Embryonic facial prominence (tissue), 1 donor: ENCODE measurements at regions not wholly inside any gene's neighbourhood (a gene's known extent, or its start where the extent isn't known, plus 50 kb on each side); places are given as distances from the start of the nearest gene placed in this dataset.
"Not testable (repeated sequence)": the region's sequence is repeated elsewhere in the genome, so short reads cannot be mapped to it uniquely, and the experiment has no call there.

Experiments used
- DNase-seq: peaks from one replicate; pipeline ENCODE4 v3.0.0-alpha.2; 2016; ENCODE audit errors: extremely low spot score

GRCh38 chr9:97248252-97248651, 59.2 kb upstream of the CCDC180 start:
- DNase-seq: not testable (repeated sequence)

DNA sequence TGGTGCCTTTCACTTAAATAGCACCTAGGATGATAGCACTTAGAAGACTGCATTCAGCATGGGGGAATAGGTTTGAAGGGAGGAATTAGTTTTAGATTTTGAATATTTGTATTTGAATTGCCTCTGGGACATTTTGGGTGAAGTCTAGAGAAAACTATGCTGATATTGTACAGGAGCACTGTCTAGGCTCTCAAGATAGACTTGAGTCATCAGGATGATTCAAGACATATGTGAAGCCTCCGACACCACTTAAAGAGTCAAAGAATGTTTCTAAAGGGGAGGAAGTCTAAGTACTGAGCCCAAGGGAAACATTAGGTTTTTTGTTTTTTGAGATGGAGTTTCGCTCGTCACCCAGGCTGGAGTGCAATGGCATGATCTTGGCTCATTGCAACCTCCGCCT, 63.9 kb upstream of the CCDC180 start:
- no peak for DNase-seq

GRCh38 chr9:97241430-97241829, 66.0 kb upstream of the CCDC180 start:
- not testable (repeated sequence) for DNase-seq

- DNase-seq: peak; percentile 70
Measured at GRCh38 chr9:97237951-97238889, 69.2 kb upstream of the CCDC180 start.

- no peak for DNase-seq
Measured at GRCh38 chr9:97237311-97237786, 70.1 kb upstream of the CCDC180 start.

GRCh38 chr9:97233009-97233400, 74.5 kb upstream of the CCDC180 start:
- not testable (repeated sequence) for DNase-seq

GRCh38 chr9:97232060-97233008, 75.1 kb upstream of the CCDC180 start:
- DNase-seq: not testable (repeated sequence)

DNA sequence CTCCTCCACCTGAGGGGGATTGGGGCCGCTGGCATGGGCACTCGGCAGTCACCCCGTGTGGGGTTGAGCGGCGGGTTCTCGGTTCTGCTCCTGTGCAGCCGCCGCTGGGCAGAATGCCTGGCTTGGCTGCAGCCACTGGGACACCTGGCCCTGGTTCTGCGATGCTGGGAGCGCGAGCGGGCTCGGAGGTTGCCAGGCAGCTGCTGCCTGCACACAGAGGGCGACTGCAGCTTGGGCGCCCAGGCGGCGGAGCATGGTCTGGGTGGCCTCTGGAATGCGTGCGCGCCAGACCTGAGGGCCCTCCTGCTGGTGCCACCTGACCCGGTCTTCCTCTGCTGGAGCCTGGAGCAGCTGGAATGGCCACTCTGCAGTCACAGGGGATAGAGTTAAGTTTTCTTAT, 85.1 kb upstream of the CCDC180 start:
- not testable (repeated sequence) for DNase-seq

DNA sequence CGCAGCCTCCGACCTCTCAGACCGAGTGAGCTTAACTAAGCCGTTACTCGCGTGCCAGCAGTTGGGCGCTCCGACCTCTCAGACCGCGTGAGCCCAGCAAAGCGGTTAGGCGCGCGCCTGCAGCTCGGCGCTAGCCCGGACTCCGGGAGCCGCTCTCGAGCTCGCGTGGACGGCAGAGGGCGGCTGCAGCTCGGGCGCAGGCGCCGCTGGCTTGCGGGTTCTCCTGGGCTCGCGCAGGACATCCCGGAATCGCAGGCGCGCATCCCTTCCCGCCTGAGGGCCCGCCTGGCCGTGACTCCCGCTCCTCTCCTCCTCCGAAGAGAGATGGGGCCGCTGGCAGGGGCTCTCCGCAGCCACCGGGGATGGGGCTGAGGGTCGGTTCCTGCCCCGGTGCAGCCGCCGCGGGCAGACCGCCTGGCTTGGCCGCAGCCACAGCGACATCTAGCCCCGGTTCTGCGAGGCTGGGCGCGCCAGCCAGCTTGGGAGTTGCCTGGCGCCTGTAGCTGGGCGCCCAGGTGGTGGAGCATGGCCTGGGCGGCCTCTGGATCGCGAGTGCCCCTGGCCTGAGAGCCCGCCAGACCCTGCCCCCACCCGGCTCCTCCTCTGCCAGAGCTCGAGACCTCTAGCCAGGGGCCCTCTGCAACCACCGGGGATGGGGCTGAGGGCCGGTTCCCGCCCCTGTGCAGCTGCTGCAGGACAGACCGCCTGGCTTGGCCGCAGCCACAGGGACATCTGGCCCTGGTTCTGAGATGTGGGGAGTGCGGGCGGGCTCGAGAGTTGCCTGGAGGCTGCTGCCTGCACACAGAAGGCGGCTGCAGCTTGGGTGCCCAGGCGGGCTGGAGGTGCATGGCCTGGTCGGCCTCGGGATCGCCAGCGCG, 85.7 kb upstream of the CCDC180 start:
- DNase-seq: not testable (repeated sequence)

- no peak for DNase-seq
Measured at GRCh38 chr9:97220894-97221477, 86.5 kb upstream of the CCDC180 start.

DNA sequence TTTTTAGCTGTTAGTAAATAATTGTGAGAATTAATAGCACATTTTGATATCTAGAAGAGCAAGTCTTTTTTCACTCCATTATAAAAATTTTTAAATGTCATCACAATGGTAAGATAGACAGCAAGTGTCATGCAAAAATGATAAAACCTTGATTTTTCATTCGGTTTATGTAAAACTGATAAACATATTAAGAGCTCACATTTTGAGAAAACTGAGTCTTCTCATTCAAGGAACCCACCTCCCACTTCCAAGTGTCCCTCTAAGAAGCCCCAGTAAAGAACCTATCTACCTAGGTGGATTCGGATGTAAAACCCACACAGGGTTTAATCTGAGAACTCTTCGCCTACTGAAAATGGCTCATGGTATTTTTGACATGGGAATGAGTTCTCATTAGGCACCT, 87.1 kb upstream of the CCDC180 start:
- DNase-seq: not testable (repeated sequence)

GRCh38 chr9:97219443-97220140, 87.9 kb upstream of the CCDC180 start:
- DNase-seq: not testable (repeated sequence)

GRCh38 chr9:97215127-97215526, 92.3 kb upstream of the CCDC180 start:
- not testable (repeated sequence) for DNase-seq

GRCh38 chr9:97214556-97214955, 92.9 kb upstream of the CCDC180 start:
- not testable (repeated sequence) for DNase-seq

- DNase-seq: not testable (repeated sequence)
Measured at GRCh38 chr9:97199683-97200082, 107.8 kb upstream of the CCDC180 start.

DNA sequence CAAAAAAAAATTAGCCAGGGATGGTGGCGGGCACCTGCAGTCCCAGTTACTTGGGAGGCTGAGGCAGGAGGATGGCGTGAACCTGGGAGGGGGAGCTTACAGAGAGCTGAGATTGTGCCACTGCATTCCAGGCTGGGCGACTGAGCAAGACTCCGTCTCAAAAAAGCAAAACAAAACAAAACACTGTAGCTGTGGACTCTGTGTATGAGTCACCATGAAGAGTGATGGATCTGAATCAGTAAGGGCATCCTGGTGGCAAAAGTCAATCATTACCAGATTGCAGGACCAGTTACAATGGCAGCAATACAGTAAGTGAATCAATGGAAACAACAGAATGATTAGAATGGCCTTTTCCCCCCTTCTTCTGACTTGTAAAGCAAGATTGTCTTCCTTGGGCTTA, 113.7 kb upstream of the CCDC180 start:
- not testable (repeated sequence) for DNase-seq

DNA sequence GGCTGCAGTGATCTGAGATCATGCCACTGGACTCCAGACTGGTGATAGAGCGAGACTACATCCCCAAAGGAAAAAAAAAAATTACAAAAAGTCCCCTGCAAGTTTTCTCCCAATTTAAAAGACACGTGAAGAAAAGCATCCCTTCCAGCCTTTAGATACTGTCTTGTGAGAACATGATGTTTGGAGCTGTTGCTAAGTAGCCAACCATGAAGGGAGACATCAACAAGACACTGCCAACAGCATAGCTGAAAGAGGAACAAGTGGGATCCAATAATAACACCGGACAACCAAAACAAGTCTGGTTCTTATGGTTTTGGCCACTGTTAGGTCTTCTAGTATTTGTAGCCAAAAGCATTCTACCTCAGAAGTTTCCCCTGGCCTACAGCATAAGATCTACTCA, 118.9 kb upstream of the CCDC180 start:
- no peak for DNase-seq

- not testable (repeated sequence) for DNase-seq
Measured at GRCh38 chr9:97187706-97188105, 119.8 kb upstream of the CCDC180 start.

DNA sequence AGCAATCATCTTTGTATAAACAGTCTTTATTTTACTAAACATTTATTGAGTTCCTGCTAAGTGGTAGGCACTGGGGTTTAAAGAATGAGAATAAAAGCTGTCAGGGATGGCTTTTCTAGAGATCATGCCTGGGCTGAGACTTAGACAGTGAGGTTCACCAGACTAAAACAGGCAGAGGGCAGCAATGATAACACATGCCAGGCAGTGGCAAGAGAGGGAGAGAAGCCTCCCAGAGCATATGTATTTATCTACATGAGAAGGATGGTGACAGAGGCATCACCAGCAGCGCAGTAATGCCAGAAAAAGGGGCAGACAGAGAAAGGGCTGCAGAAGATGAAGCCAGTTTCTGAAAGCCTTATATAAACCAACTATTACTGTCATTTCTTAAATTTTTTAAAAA, 121.0 kb upstream of the CCDC180 start:
- no peak for DNase-seq

DNA sequence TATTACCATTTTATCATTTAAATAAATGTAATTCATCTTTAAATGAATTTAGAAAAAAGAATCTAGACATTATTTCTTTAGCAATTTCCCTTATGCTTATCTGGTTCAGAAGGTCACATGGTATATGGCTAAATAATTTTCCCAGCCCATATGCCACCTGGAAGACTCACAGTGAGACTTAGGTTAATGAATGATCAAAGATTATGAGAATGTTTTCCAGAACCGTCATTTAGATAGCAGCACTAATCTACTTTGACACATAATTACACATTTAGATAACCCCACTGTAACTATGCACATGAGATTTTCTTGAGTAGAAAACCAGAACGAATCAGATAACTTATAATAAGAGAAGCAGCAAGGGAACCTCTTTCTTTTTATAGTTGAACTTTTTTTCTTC, 124.9 kb upstream of the CCDC180 start:
- DNase-seq: not testable (repeated sequence)
